K562 (cell line): ENCODE measurements at regions not wholly inside any gene's neighbourhood (a gene's known extent, or its start where the extent isn't known, plus 50 kb on each side); places are given as distances from the start of the nearest gene placed in this dataset.

Experiments used
- CEBPG ChIP-seq, 3 experiments: fragments of 200-800 bp in 1 of 3; sonication (Bioruptor generic) in 1 of 3; sonication (generic) in 1 of 3; formaldehyde crosslinking in 1 of 3; IDR thresholded peaks in 2 of 3; conservative IDR thresholded peaks in 1 of 3; 2 replicates each; pipeline versions ENCODE4 v1.6.1 to v1.8.0; 2016 to 2022; ENCODE audit warnings: missing compliant biosample characterization in 2 of 3, missing genetic modification characterization in 2 of 3, mild to moderate bottlenecking in 1 of 3, missing genetic modification reagents in 1 of 3
- ESRRA ChIP-seq: fragments of 450-650 bp; IDR thresholded peaks from 2 replicates; pipeline ENCODE4 v1.6.1; 2014; ENCODE audit warnings: low read depth, mild to moderate bottlenecking, moderate library complexity, borderline replicate concordance
- HNRNPUL1 ChIP-seq: fragments of 200-400 bp; formaldehyde crosslinking; IDR thresholded peaks from 2 replicates; pipeline ENCODE4 v1.6.1; 2017; ENCODE audit warnings: low read length
- NR2C2 ChIP-seq, 2 experiments: fragments of 200-800 bp in 1 of 2; sonication (Bioruptor generic) in 1 of 2; sonication (generic) in 1 of 2; formaldehyde crosslinking in 1 of 2; IDR thresholded peaks; 2 replicates each; pipeline versions ENCODE4 v1.6.1 to v1.8.0; 2016 to 2022; ENCODE audit warnings: mild to moderate bottlenecking in 1 of 2, missing compliant biosample characterization in 1 of 2, missing genetic modification characterization in 1 of 2, missing genetic modification reagents in 1 of 2
- RAD21 ChIP-seq, 2 experiments: fragments of 250-450 bp in 1 of 2; fragments of 450-650 bp in 1 of 2; sonication (Bioruptor Pico) in 1 of 2; formaldehyde crosslinking in 1 of 2; IDR thresholded peaks in 1 of 2; conservative IDR thresholded peaks in 1 of 2; 2 replicates each; pipeline versions ENCODE4 v1.4.0 to v1.8.0; 2020 to 2022; ENCODE audit warnings: mild to moderate bottlenecking in 2 of 2, moderate library complexity in 1 of 2
- TBP ChIP-seq: optimal IDR thresholded peaks from 2 replicates; pipeline ENCODE3; 2011; ENCODE audit warnings: low read depth, low read length, improper control_type of control experiment
- ZEB2 ChIP-seq: fragments of 450-650 bp; IDR thresholded peaks from 2 replicates; pipeline ENCODE4 v1.6.1; 2016
- ZNF175 ChIP-seq: fragments of 200-800 bp; sonication (Bioruptor generic); IDR thresholded peaks from 2 replicates; pipeline ENCODE4 v1.6.1; 2016; ENCODE audit warnings: low read depth, mild to moderate bottlenecking, missing genetic modification characterization, missing compliant biosample characterization
- ZNF263 ChIP-seq: sonication (generic); formaldehyde crosslinking; IDR thresholded peaks from 2 replicates; pipeline ENCODE4 v1.8.0; 2022; ENCODE audit warnings: mild to moderate bottlenecking, missing genetic modification reagents, borderline replicate concordance
- ZNF507 ChIP-seq: conservative IDR thresholded peaks from 2 replicates; pipeline ENCODE4 v1.6.1; 2017; ENCODE audit warnings: missing genetic modification characterization, missing compliant biosample characterization
- ZNF75A ChIP-seq: fragments of 450-650 bp; formaldehyde crosslinking; IDR thresholded peaks from 2 replicates; pipeline ENCODE4 v1.4.0; 2020; ENCODE audit warnings: mild to moderate bottlenecking
- TF ChIP-seq, protein P1 (sequence below), 2 experiments: fragments of 450-650 bp; formaldehyde crosslinking in 1 of 2; IDR thresholded peaks; 2 replicates each; pipeline versions ENCODE4 v1.4.0 to v1.6.1; 2014 to 2020; ENCODE audit warnings: mild to moderate bottlenecking in 2 of 2, borderline replicate concordance in 1 of 2, low read depth in 1 of 2
- TF ChIP-seq, protein P2 (sequence below): sonication (generic); formaldehyde crosslinking; IDR thresholded peaks from 2 replicates; pipeline ENCODE4 v1.8.0; 2022; ENCODE audit warnings: mild to moderate bottlenecking, missing genetic modification reagents
- TF ChIP-seq, protein P3 (sequence below): sonication (generic); formaldehyde crosslinking; IDR thresholded peaks from 2 replicates; pipeline ENCODE4 v1.8.1; 2023; ENCODE audit warnings: mild to moderate bottlenecking, missing genetic modification reagents

DNA sequence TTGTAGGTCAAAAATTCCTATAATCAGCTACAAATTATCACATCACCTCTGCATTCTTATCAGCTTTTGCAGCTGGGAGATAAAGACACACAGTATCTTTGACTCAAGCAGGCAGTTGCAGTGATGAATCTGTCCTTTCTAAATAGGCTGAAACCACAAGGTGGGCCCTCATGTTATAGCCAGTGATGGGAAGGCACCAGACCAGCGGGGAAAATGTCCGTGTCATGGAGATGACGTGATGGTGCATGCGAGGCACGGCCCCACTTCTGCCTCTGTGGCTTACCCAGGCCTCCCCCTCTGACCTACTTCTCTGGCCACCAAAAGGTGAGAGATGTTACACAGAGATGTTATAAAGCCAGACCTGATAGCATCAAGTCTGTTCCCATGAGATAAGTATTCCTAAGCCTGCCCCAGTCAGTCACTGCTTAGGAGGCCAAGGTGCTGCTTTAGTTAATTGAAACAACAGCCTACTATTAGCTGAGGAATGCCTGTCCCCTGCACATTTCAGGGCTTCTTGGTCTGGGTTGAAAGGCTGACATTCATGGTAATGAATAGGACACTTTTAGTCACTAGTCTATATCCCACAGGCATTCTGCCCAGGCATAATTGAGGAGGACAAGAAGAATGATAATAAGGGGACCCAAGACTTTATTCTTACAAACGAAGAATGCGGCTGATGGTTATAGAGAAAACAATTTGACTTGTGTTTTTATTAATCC, 327.9 kb downstream of the LPIN1 start (continued):
- TF ChIP-seq, protein P1, sequence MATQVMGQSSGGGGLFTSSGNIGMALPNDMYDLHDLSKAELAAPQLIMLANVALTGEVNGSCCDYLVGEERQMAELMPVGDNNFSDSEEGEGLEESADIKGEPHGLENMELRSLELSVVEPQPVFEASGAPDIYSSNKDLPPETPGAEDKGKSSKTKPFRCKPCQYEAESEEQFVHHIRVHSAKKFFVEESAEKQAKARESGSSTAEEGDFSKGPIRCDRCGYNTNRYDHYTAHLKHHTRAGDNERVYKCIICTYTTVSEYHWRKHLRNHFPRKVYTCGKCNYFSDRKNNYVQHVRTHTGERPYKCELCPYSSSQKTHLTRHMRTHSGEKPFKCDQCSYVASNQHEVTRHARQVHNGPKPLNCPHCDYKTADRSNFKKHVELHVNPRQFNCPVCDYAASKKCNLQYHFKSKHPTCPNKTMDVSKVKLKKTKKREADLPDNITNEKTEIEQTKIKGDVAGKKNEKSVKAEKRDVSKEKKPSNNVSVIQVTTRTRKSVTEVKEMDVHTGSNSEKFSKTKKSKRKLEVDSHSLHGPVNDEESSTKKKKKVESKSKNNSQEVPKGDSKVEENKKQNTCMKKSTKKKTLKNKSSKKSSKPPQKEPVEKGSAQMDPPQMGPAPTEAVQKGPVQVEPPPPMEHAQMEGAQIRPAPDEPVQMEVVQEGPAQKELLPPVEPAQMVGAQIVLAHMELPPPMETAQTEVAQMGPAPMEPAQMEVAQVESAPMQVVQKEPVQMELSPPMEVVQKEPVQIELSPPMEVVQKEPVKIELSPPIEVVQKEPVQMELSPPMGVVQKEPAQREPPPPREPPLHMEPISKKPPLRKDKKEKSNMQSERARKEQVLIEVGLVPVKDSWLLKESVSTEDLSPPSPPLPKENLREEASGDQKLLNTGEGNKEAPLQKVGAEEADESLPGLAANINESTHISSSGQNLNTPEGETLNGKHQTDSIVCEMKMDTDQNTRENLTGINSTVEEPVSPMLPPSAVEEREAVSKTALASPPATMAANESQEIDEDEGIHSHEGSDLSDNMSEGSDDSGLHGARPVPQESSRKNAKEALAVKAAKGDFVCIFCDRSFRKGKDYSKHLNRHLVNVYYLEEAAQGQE (IDR thresholded peaks at IDR 0.05; ENCODE audit: borderline replicate concordance) = no peak; the same call in 1 of the 2 replicates
- TF ChIP-seq, protein P1 (CRISPR knock-in tag; IDR thresholded peaks at IDR 0.05; ENCODE audit: low read depth) = no peak
- TF ChIP-seq, protein P2, sequence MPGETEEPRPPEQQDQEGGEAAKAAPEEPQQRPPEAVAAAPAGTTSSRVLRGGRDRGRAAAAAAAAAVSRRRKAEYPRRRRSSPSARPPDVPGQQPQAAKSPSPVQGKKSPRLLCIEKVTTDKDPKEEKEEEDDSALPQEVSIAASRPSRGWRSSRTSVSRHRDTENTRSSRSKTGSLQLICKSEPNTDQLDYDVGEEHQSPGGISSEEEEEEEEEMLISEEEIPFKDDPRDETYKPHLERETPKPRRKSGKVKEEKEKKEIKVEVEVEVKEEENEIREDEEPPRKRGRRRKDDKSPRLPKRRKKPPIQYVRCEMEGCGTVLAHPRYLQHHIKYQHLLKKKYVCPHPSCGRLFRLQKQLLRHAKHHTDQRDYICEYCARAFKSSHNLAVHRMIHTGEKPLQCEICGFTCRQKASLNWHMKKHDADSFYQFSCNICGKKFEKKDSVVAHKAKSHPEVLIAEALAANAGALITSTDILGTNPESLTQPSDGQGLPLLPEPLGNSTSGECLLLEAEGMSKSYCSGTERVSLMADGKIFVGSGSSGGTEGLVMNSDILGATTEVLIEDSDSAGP = no peak
- TF ChIP-seq TBP = no peak
- TF ChIP-seq ESRRA = peak; percentile 94
- no peak for TF ChIP-seq ZNF507 (tag)
- TF ChIP-seq ZNF263 = peak; percentile 26; the same call in 1 of the 2 replicates
- TF ChIP-seq, protein P3, sequence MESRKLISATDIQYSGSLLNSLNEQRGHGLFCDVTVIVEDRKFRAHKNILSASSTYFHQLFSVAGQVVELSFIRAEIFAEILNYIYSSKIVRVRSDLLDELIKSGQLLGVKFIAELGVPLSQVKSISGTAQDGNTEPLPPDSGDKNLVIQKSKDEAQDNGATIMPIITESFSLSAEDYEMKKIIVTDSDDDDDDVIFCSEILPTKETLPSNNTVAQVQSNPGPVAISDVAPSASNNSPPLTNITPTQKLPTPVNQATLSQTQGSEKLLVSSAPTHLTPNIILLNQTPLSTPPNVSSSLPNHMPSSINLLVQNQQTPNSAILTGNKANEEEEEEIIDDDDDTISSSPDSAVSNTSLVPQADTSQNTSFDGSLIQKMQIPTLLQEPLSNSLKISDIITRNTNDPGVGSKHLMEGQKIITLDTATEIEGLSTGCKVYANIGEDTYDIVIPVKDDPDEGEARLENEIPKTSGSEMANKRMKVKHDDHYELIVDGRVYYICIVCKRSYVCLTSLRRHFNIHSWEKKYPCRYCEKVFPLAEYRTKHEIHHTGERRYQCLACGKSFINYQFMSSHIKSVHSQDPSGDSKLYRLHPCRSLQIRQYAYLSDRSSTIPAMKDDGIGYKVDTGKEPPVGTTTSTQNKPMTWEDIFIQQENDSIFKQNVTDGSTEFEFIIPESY (CRISPR knock-in tag) = no peak
- no peak for TF ChIP-seq NR2C2 (CRISPR knock-in tag; IDR thresholded peaks at IDR 0.05)
- peak; percentile 73 for TF ChIP-seq NR2C2 (tag; IDR thresholded peaks at IDR 0.05)
- TF ChIP-seq HNRNPUL1 = no peak
- peak; percentile 98 for TF ChIP-seq ZEB2
- TF ChIP-seq ZNF175 (CRISPR knock-in tag) = peak; percentile 69; the same call in 1 of the 2 replicates
- 0 out of 2 replicates have a peak, but pooled peaks have one; percentile 36 for TF ChIP-seq ZNF75A (CRISPR knock-in tag)
- peak in 1 of 2 experiments; percentile 41; a peak in 3 of 4 replicates for TF ChIP-seq RAD21 (CRISPR knock-in tag; conservative IDR thresholded peaks at IDR 0.05 in 1 of 2, IDR thresholded peaks at IDR 0.05 in 1 of 2)
- no peak for TF ChIP-seq CEBPG (CRISPR knock-in tag; IDR thresholded peaks at IDR 0.05)
- TF ChIP-seq CEBPG (tag; conservative IDR thresholded peaks at IDR 0.05 in 1 of 2, IDR thresholded peaks at IDR 0.05 in 1 of 2) = no peak; a peak in 1 of 4 replicates
